ENCODE measurements at regions not wholly inside any gene's neighbourhood (a gene's known extent, or its start where the extent isn't known, plus 50 kb on each side); places are given as distances from the start of the nearest gene placed in this dataset.

- H3K9me3 ChIP-seq (ENCODE audit: control insufficient read depth, insufficient read depth, low read length), result no peaks in the 10 kb centered on the region
- no peaks in the 10 kb centered on the region for H3K27me3 ChIP-seq (ENCODE audit: control insufficient read depth, insufficient read depth, low read length)
- H3K4me3 ChIP-seq (ENCODE audit: low read depth, low read length), result no peak overlapping the region
- H3K27ac ChIP-seq (ENCODE audit: low read depth, low read length), result no peak overlapping the region
- no peaks in the 10 kb centered on the region for H3K36me3 ChIP-seq (ENCODE audit: control insufficient read depth, insufficient read depth, low read length)
- no peak overlapping the region for H3K9ac ChIP-seq (ENCODE audit: low read depth, low read length)
- no peaks in the 10 kb centered on the region for H3K4me1 ChIP-seq (ENCODE audit: control insufficient read depth, insufficient read depth, low read length)
Observed at GRCh38 chr13:64819081-64819480, 2411.1 kb downstream of the PCDH9 start.

- H3K36me3 ChIP-seq (ENCODE audit: control insufficient read depth, insufficient read depth, low read length), result no peaks in the 10 kb centered on the region
- H3K9me3 ChIP-seq (ENCODE audit: control insufficient read depth, insufficient read depth, low read length), result no peaks in the 10 kb centered on the region
- H3K4me1 ChIP-seq (ENCODE audit: control insufficient read depth, insufficient read depth, low read length), result no peaks in the 10 kb centered on the region
Observed at GRCh38 chr13:64817691-64818090, 2412.4 kb downstream of the PCDH9 start.

GRCh38 chr13:64810750-64811149 lies 2419.4 kb downstream of the PCDH9 start:
- Histone ChIP-seq H3K9ac (ENCODE audit: low read depth, low read length) (no peak overlapping the region), H3K36me3 (ENCODE audit: control insufficient read depth, insufficient read depth, low read length) (no peaks in the 10 kb centered on the region), H3K27me3 (ENCODE audit: control insufficient read depth, insufficient read depth, low read length) (no peaks in the 10 kb centered on the region), H3K27ac (ENCODE audit: low read depth, low read length) (no peak overlapping the region), H3K9me3 (ENCODE audit: control insufficient read depth, insufficient read depth, low read length) (peaks cover 16% of the 10 kb centered on the region), H3K4me3 (ENCODE audit: low read depth, low read length) (no peak overlapping the region), H3K4me1 (ENCODE audit: control insufficient read depth, insufficient read depth, low read length) (no peaks in the 10 kb centered on the region)

More at GRCh38 chr13:64817691-64818090, 2412.4 kb downstream of the PCDH9 start:
- no peaks in the 10 kb centered on the region for H3K27me3 ChIP-seq (ENCODE audit: control insufficient read depth, insufficient read depth, low read length)
- H3K4me3 ChIP-seq (ENCODE audit: low read depth, low read length), result no peak overlapping the region
- no peak overlapping the region for H3K27ac ChIP-seq (ENCODE audit: low read depth, low read length)
- H3K9ac ChIP-seq (ENCODE audit: low read depth, low read length), result no peak overlapping the region

- Histone ChIP-seq H3K4me1 (ENCODE audit: control insufficient read depth, insufficient read depth, low read length) (no peaks in the 10 kb centered on the region), H3K9me3 (ENCODE audit: control insufficient read depth, insufficient read depth, low read length) (peaks cover 16% of the 10 kb centered on the region), H3K27me3 (ENCODE audit: control insufficient read depth, insufficient read depth, low read length) (no peaks in the 10 kb centered on the region), H3K36me3 (ENCODE audit: control insufficient read depth, insufficient read depth, low read length) (no peaks in the 10 kb centered on the region), H3K9ac (ENCODE audit: low read depth, low read length) (no peak overlapping the region), H3K27ac (ENCODE audit: low read depth, low read length) (no peak overlapping the region), H3K4me3 (ENCODE audit: low read depth, low read length) (no peak overlapping the region)
Observed at GRCh38 chr13:64808704-64809103, 2421.4 kb downstream of the PCDH9 start.

- no peak overlapping the region for H3K9ac ChIP-seq (ENCODE audit: low read depth, low read length)
- no peak overlapping the region for H3K27ac ChIP-seq (ENCODE audit: low read depth, low read length)
- H3K4me3 ChIP-seq (ENCODE audit: low read depth, low read length), result no peak overlapping the region
- H3K36me3 ChIP-seq (ENCODE audit: control insufficient read depth, insufficient read depth, low read length), result no peaks in the 10 kb centered on the region
- no peaks in the 10 kb centered on the region for H3K4me1 ChIP-seq (ENCODE audit: control insufficient read depth, insufficient read depth, low read length)
- no peaks in the 10 kb centered on the region for H3K27me3 ChIP-seq (ENCODE audit: control insufficient read depth, insufficient read depth, low read length)
- no peaks in the 10 kb centered on the region for H3K9me3 ChIP-seq (ENCODE audit: control insufficient read depth, insufficient read depth, low read length)
Observed at GRCh38 chr13:64801768-64802167, 2428.4 kb downstream of the PCDH9 start.

- Histone ChIP-seq H3K36me3 (ENCODE audit: control insufficient read depth, insufficient read depth, low read length) (no peaks in the 10 kb centered on the region), H3K27me3 (ENCODE audit: control insufficient read depth, insufficient read depth, low read length) (no peaks in the 10 kb centered on the region), H3K27ac (ENCODE audit: low read depth, low read length) (no peak overlapping the region), H3K4me1 (ENCODE audit: control insufficient read depth, insufficient read depth, low read length) (no peaks in the 10 kb centered on the region), H3K4me3 (ENCODE audit: low read depth, low read length) (no peak overlapping the region), H3K9me3 (ENCODE audit: control insufficient read depth, insufficient read depth, low read length) (no peaks in the 10 kb centered on the region), H3K9ac (ENCODE audit: low read depth, low read length) (no peak overlapping the region)
Observed at GRCh38 chr13:64798422-64798821, 2431.7 kb downstream of the PCDH9 start.

- H3K9ac ChIP-seq (ENCODE audit: low read depth, low read length), result no peak overlapping the region
- H3K27me3 ChIP-seq (ENCODE audit: control insufficient read depth, insufficient read depth, low read length), result no peaks in the 10 kb centered on the region
- H3K36me3 ChIP-seq (ENCODE audit: control insufficient read depth, insufficient read depth, low read length), result no peaks in the 10 kb centered on the region
- no peaks in the 10 kb centered on the region for H3K4me1 ChIP-seq (ENCODE audit: control insufficient read depth, insufficient read depth, low read length)
- H3K4me3 ChIP-seq (ENCODE audit: low read depth, low read length), result no peak overlapping the region
- no peaks in the 10 kb centered on the region for H3K9me3 ChIP-seq (ENCODE audit: control insufficient read depth, insufficient read depth, low read length)
- H3K27ac ChIP-seq (ENCODE audit: low read depth, low read length), result no peak overlapping the region
Observed at GRCh38 chr13:64793592-64793991, 2436.5 kb downstream of the PCDH9 start.

GRCh38 chr13:64793131-64793530 lies 2437.0 kb downstream of the PCDH9 start:
- Histone ChIP-seq H3K27ac (ENCODE audit: low read depth, low read length) (no peak overlapping the region), H3K36me3 (ENCODE audit: control insufficient read depth, insufficient read depth, low read length) (no peaks in the 10 kb centered on the region), H3K9ac (ENCODE audit: low read depth, low read length) (no peak overlapping the region), H3K9me3 (ENCODE audit: control insufficient read depth, insufficient read depth, low read length) (no peaks in the 10 kb centered on the region), H3K4me1 (ENCODE audit: control insufficient read depth, insufficient read depth, low read length) (no peaks in the 10 kb centered on the region), H3K4me3 (ENCODE audit: low read depth, low read length) (no peak overlapping the region), H3K27me3 (ENCODE audit: control insufficient read depth, insufficient read depth, low read length) (no peaks in the 10 kb centered on the region)

- no peak overlapping the region for H3K4me3 ChIP-seq (ENCODE audit: low read depth, low read length)
- H3K27ac ChIP-seq (ENCODE audit: low read depth, low read length), result no peak overlapping the region
Observed at GRCh38 chr13:64791373-64791772, 2438.8 kb downstream of the PCDH9 start.

GRCh38 chr13:64782466-64782865 lies 2447.7 kb downstream of the PCDH9 start:
- H3K27me3 ChIP-seq (ENCODE audit: control insufficient read depth, insufficient read depth, low read length), result no peaks in the 10 kb centered on the region
- peaks cover 3% of the 10 kb centered on the region; the same call in 1 of the 2 replicates for H3K4me1 ChIP-seq (ENCODE audit: control insufficient read depth, insufficient read depth, low read length)
- H3K36me3 ChIP-seq (ENCODE audit: control insufficient read depth, insufficient read depth, low read length), result no peaks in the 10 kb centered on the region
- no peak overlapping the region for H3K9ac ChIP-seq (ENCODE audit: low read depth, low read length)
- H3K9me3 ChIP-seq (ENCODE audit: control insufficient read depth, insufficient read depth, low read length), result no peaks in the 10 kb centered on the region
- H3K4me3 ChIP-seq (ENCODE audit: low read depth, low read length), result no peak overlapping the region
- H3K27ac ChIP-seq (ENCODE audit: low read depth, low read length), result no peak overlapping the region

More at GRCh38 chr13:64791373-64791772, 2438.8 kb downstream of the PCDH9 start:
- Histone ChIP-seq H3K27me3 (ENCODE audit: control insufficient read depth, insufficient read depth, low read length) (no peaks in the 10 kb centered on the region), H3K36me3 (ENCODE audit: control insufficient read depth, insufficient read depth, low read length) (no peaks in the 10 kb centered on the region), H3K9me3 (ENCODE audit: control insufficient read depth, insufficient read depth, low read length) (no peaks in the 10 kb centered on the region), H3K4me1 (ENCODE audit: control insufficient read depth, insufficient read depth, low read length) (no peaks in the 10 kb centered on the region), H3K9ac (ENCODE audit: low read depth, low read length) (no peak overlapping the region)

- H3K4me3 ChIP-seq (ENCODE audit: low read depth, low read length), result no peak overlapping the region
- no peaks in the 10 kb centered on the region for H3K27me3 ChIP-seq (ENCODE audit: control insufficient read depth, insufficient read depth, low read length)
- H3K9me3 ChIP-seq (ENCODE audit: control insufficient read depth, insufficient read depth, low read length), result no peaks in the 10 kb centered on the region
- peaks cover 3% of the 10 kb centered on the region; the same call in 1 of the 2 replicates for H3K4me1 ChIP-seq (ENCODE audit: control insufficient read depth, insufficient read depth, low read length)
- H3K27ac ChIP-seq (ENCODE audit: low read depth, low read length), result no peak overlapping the region
- no peak overlapping the region for H3K9ac ChIP-seq (ENCODE audit: low read depth, low read length)
- H3K36me3 ChIP-seq (ENCODE audit: control insufficient read depth, insufficient read depth, low read length), result no peaks in the 10 kb centered on the region
Observed at GRCh38 chr13:64778002-64778401, 2452.1 kb downstream of the PCDH9 start.

GRCh38 chr13:64774915-64775314 lies 2455.2 kb downstream of the PCDH9 start:
- Histone ChIP-seq H3K27ac (ENCODE audit: low read depth, low read length) (no peak overlapping the region), H3K4me1 (ENCODE audit: control insufficient read depth, insufficient read depth, low read length) (peaks cover 3% of the 10 kb centered on the region; the same call in 1 of the 2 replicates), H3K27me3 (ENCODE audit: control insufficient read depth, insufficient read depth, low read length) (no peaks in the 10 kb centered on the region), H3K4me3 (ENCODE audit: low read depth, low read length) (no peak overlapping the region), H3K36me3 (ENCODE audit: control insufficient read depth, insufficient read depth, low read length) (no peaks in the 10 kb centered on the region), H3K9me3 (ENCODE audit: control insufficient read depth, insufficient read depth, low read length) (no peaks in the 10 kb centered on the region), H3K9ac (ENCODE audit: low read depth, low read length) (no peak overlapping the region)
